ENCODE measurements at regions not wholly inside any gene's neighbourhood (a gene's known extent, or its start where the extent isn't known, plus 50 kb on each side); places are given as distances from the start of the nearest gene placed in this dataset.
"Not testable (repeated sequence)": the region's sequence is repeated elsewhere in the genome, so short reads cannot be mapped to it uniquely, and the experiment has no call there.

- no peak for DNase-seq
Measured at GRCh38 chr6:44010411-44011349, 116.6 kb downstream of the MRPL14 start.

GRCh38 chr6:44009425-44010321 is 117.6 kb downstream of the MRPL14 start:
- no peak for DNase-seq

- no peak for DNase-seq
Measured at GRCh38 chr6:44008821-44009370, 118.4 kb downstream of the MRPL14 start.

DNA sequence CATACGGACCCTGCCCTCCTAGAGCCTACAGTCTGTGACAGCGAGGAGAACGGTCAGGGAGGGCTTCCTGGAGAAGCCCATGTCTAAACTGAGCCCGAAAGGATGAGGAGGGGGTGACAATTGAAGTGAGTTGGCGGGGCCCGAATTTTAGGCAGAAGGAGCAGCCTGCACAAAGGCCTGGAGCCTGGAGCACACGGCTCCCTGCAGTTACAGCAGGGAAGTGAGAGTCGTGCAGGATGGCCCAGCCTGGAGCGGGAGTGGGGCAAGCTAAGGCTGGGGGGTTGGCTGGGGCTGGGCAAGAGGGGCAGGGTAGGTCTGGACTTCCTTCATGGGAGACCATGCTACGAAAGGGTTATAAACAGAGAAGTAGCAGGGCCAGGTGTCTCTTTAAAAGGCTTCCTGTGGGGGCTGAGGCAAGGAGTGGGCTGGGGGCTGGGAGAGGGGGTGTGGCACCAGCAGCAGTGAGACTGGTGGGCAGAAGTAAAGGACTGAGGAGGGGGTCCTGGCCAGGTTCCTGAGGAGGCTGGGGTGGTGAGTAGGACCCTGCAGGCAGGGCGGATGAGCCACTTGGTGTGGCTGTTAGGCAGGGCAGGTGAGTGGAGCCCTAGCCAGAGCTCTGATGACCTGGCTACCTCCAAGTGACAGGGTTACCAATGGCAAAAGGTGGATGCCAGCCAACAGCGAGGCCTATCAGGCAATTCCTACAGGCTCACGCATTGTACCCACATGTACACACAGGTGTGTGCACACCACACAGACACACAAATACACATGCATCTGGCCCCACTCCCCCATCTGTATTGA is 119.2 kb downstream of the MRPL14 start:
- DNase-seq, result no peak

GRCh38 chr6:44006872-44007303 is 120.4 kb downstream of the MRPL14 start:
- DNase-seq, result no peak

GRCh38 chr6:44006123-44006871 is 121.0 kb downstream of the MRPL14 start:
- DNase-seq, result no peak

GRCh38 chr6:44005507-44005903 is 121.7 kb downstream of the MRPL14 start:
- DNase-seq, result no peak

DNA sequence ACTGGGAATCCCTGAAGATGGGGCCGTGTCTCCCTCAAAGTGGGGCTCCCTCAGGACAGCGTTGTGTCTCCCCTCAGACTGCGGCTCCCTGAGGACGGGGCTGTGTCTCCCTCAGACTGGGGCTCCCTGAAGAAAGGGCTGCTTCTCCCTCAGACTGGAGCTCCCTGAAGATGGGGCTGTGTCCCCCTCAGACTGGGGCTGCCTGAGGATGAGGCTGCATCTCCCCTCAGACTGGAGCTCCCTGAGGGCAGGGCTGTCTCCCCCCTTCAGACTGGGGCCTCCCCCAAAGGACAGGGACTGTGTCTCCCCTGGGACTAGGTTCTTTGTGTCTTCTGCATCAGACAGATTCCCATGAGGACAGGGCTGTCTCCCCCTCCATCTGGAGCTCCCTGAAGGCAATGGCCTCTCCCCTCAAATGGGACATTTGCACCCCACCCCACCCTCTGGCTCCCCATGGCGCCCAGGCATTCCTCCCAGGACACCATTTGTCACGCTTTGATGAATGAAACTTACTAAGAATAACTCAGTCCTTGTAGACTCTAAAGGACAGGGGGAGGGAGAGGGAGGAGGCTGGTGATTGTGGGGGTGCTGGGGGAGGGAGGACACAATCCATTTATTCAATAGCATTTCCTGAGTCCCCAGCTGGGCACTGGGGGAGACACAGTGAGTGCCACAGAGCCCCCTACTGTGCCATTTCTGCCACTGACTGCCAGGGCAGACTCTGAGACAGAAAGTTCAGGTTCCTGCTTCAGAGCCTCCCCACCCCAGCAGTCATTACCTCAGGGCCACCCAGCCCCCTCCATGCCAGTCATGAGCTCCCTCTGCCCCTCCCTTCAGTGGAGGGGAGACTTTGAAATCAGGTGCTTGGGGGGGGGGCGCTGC is 122.4 kb downstream of the MRPL14 start:
- DNase-seq, result no peak

DNA sequence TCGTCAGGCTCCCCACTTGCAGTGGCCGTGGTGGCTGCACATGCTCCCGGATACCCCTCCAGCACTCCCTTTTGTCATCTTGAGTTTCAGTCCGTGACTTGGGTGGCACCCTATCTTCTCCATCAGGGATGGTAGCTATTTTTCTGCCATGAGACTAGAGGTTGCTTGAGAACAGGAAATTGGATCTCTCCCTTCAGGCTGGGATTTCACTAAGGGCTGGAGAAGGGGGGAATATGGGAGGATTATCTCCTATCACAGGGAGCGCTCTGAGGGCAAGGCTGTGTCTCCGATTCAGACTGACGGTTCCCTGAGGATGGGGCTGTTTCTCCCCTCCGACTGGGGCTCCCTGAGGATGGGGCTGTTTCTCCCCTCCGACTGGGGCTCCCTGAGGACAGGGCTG is 123.1 kb downstream of the MRPL14 start:
- DNase-seq, result no peak

DNA sequence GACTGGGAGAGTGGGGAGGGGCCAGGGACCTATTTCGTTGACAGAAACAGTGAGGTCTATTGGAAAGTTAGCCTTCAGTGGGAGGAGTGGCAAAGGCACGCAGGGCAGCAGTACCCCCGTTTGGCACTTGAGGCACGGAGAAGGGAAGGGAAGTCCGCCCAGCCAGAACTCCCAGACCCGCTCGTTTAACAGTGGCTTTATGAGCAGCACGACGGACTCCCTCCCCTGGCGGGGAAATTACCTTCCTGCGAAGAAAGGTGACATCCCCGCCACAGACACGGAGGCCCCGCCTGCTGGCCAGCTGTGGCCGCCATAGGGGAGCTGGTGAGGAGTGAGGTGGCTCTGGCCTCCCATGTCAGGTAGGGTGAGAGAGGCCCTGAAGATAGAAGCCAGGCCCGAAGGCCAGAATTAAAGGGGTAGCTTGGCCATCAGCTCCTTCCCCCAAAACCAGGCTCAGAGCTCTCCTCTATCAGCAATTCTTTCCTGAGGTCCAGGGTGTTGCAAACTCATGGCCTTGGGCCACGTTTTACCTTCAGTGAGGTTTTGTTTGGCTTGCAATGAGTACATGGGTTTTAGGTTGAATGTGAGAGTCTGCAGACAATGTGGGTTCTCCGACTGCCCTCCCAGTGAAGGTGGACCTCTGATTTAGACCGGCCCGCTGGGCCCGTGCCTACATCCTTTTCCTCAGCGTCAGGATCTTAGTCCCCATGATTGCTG is 123.7 kb downstream of the MRPL14 start:
- no peak for DNase-seq

GRCh38 chr6:44002593-44003344 is 124.5 kb downstream of the MRPL14 start:
- no peak for DNase-seq

DNA sequence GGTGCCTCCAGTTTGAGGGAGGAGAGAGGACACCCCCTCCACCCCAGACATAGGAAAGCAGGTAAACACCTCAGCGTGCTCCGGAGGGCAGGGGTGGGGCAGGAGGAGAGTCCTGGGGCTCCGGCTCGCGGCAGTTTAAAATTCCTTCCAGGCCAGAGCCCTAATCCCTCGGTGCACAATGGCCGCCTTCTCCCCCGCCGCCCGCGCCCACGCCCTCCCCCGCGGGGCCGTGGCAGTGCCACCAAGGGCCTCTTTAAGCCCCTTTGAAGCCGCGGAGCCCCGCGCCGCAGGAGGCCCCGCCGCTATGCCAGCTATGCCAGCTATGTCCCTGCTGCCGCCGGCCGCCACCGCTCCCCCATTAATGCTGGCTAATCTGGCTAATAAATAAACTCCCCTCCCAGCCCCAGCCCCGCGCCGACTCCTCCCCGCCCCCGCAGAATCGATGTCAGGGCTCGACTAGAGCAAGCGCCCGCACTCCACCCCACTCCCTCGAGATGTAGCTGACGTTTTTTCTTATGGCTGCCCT is 125.1 kb downstream of the MRPL14 start:
- DNase-seq, result no peak

- DNase-seq, result no peak
Measured at GRCh38 chr6:44001318-44002066, 125.8 kb downstream of the MRPL14 start.

- DNase-seq, result no peak
Measured at GRCh38 chr6:44000164-44000842, 126.9 kb downstream of the MRPL14 start.

DNA sequence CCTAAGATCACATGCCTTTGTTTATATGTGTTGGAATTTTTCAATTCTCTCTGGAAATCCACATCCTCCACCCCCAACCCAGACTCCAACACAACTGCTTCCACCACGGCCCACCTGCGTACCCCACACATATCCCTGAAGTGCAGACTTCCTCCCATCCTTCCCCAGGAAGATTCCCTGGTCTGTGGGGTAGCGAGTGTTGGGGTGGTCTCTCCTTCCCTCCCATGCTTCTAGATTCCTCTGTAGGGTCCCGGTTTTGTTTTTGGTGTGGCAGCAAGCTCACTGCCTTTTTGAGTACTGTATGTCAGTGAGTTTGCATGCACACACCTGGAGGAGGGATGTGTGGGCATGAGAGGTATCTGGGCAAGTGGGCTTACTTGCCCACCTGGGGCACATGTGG is 127.6 kb downstream of the MRPL14 start:
- no peak for DNase-seq

GRCh38 chr6:43998592-43999243 is 128.5 kb downstream of the MRPL14 start:
- DNase-seq, result not testable (repeated sequence)

DNA sequence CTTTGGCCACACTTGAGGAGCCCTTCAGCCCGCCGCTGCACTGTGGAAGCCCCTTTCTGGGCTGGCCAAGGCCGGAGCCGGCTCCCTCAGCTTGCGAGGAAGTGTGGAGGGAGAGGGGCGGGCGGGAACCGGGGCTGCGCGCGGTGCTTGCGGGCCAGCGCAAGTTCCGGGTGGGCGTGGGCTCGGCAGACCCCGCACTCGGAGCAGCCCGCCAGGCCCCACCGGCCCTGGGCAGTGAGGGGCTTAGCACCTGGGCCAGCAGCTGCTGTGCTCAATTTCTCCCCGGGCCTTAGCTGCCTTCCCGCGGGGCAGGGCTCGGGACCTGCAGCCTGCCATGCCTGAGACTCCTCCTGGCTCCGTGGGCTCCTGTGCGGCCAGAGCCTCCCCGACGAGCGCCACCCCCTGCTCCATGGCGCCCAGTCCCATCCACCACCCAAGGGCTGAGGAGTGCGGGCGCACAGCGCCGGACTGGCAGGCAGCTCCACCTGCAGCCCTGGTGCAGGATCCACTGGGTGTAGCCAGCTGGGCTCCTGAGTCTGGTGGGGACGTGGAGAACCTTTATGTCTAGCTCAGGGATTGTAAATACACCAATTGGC is 129.2 kb downstream of the MRPL14 start:
- not testable (repeated sequence) for DNase-seq

Data from NCI-H1417 treated with DMSO at 0.1 percent for 48 hours (cell line).